Kidney tubule cell (primary cell): ENCODE measurements at regions not wholly inside any gene's neighbourhood (a gene's known extent, or its start where the extent isn't known, plus 50 kb on each side); places are given as distances from the start of the nearest gene placed in this dataset.
"Not testable (repeated sequence)": the region's sequence is repeated elsewhere in the genome, so short reads cannot be mapped to it uniquely, and the experiment has no call there.

ENCODE experiments used
- DNase-seq: peaks from one replicate; pipeline ENCODE4 v3.0.0-alpha.2; 2018; ENCODE audit warnings: low spot score

- no peak for DNase-seq
These were observed 703.4 kb upstream of the LINC00305 start for GRCh38 chr18:64852281-64852680.

- peak; percentile 23 for DNase-seq
These were observed 702.8 kb upstream of the LINC00305 start for GRCh38 chr18:64851726-64852125.

DNA sequence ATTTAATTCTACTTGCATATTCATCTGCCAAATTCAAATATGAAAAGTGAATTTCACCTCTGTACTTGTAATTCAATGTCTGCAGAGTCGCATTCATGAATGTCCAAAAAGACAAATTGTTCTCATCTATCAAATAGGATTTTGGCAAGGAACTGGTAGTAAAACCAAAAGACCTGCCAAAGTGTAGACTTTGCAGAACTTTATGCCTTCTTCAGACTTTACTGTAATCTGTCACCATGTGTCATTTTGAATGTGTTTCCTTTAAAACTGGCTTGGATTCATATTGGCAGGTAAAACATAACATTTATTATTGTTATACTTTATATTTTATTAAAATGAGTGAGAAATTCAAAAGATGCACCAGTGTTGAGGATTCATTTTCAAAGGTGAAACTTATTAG is 701.9 kb upstream of the LINC00305 start:
- DNase-seq, result no peak

DNA sequence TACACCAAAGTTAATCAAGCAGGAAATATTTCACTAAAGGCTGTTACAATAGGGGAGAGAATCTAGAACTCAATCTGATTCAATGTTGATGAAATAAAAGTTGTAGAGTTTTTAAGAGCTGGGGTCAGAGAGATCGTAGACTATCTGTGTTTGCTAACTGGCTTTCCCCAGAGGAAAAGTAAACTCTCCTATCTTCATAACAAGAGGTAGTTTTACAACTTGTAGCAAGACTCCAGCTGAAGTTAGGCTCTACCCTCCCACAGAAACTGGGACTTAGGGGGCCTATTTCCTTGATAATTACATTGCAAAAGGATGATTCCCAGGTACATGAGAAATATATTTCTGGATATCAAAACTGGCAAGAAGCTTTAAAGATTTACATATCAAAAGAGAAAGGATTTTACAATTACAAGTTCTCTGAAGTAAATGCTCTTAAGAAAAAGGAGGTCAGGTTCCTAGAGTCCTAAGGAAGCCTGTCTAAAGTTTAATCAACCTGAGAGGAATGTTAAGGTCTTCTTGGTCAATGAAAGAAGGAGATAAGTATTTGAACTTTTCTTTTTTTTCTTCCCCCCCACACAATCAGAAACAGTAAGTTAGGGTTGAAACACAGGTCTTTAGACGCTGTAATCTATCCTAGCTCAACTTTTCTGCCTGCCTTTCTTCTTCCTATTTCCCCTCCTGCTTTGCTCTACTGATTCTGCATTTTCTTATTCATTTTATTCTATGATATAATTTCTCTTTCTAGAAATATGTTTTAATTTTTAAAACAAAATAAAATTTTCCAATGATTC is 692.2 kb upstream of the LINC00305 start:
- no peak for DNase-seq

DNA sequence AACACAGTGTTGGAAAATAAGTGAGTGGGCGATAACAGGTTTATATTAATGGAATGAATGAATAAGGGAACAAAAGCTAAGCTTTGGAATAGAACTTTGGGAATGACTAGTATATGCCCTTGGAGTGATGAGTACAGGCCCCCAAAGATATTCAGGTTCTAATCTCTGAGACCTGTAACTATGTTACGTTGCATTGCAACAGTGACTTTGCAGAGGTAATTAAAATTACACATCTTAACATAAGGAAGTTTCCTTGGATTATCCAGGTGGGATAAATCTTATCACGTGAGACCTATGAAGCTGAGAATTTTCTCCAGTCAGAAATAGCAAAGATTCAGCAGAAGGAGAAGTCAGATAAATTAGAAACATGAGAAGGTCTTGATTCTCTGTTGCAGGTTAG is 661.5 kb upstream of the LINC00305 start:
- DNase-seq, result no peak

DNA sequence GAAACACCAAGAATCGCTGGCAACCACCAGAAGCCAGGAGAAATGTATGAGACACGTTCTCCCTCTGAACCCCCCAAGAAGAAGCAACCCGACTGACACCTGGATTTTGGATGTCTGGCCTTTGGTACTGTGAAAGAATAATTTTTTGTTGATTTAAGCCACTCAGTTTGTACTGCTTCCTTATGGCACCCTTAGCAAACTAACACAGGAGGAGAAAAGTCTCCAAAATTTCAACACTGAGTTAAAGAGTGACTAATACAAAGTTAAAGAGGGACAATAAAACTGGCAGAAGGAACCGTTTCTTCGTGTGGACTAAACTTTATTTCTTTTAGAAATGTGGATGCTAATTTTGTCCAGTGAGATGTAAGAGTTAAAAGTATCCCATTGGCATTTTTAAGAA is 660.9 kb upstream of the LINC00305 start:
- no peak for DNase-seq

DNA sequence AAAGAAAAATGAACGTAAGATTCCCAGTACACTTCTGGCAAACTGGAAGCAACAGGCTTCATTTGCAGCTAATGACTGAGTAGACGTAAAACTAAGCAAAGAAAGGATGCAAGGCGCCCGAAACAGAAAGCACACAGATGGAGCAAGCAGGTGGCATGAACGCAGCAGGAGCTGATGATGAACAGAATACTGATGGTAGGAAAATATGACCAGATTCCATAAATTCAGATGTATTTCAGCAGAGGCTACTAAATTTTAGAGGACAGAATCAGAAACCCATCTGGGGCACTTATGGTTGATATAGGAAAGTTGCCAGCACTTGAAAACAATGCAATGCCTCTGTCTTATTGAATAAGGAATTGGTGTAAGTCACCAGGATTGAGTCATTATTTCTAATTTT is 658.7 kb upstream of the LINC00305 start:
- no peak for DNase-seq

DNA sequence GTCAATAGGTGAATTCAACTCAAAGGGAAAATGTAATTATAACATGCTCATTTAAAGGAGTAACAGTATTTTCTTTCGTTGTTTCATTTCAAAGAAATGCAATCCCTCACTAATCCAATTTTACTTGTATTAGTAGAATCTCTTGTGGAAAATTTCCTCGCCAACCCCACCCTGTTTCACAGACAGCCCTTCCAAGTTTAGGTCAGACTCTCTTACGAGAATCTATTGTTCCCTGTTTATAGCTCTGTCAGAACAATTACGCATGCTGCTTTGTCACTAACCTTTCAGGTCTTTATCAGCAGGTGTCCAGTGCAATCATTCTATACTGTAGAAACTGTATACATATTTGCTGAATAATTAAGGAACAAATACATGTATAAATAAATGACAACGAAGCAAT is 657.8 kb upstream of the LINC00305 start:
- DNase-seq, result no peak

DNA sequence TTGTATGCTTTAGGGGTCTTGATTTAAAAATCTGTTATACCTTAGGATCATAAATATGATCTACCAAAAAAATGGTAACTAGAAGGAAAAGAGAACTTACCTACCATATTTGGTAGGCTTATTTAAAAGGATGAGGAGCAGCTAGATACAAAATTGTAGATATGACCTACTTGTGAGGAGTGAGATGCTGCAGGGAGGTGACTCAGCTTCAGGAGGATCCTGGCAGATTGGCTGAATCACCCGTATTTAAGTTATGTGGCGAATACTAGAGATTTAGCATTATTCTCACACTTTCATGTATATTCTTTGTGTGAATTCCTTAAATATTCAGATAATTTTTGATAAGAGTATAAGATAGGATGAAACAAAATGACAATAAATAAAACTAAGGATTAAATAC is 657.3 kb upstream of the LINC00305 start:
- no peak for DNase-seq

DNA sequence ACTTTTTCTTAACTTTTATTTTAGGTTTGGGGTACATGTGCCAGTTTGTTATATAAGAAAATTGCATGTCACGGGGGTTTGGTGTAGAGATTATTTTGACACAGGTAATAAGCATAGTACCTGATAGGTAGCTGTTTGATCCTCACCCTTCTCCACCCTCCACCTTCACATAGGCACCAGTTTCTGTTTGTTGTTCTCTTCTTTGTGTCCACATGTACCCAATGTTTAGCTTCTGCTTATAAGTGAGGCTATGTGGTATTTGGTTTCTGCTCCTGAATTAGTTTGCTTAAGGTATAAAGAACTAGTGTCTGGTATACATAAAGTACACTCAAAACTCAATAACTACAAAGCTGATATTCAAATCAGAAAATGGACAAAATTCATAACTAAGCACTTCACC is 654.6 kb upstream of the LINC00305 start:
- no peak for DNase-seq

DNA sequence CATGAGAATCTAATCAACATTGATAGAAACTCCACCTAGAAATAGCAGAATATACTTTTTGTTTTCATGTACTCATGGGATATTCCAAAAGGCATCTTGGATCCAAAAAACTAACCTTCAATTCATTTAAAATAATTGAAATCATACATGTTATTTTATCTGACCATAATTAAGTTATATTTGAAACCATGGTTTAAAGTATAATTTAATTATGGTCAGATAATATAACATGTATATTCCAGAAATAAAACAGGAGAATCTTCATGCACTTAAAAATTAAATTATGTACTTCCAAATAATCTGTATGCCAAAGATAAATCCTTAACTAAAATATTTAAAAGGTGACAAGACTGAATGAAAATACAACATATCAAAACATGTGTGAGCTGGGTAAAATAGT is 651.3 kb upstream of the LINC00305 start:
- DNase-seq, result no peak

DNA sequence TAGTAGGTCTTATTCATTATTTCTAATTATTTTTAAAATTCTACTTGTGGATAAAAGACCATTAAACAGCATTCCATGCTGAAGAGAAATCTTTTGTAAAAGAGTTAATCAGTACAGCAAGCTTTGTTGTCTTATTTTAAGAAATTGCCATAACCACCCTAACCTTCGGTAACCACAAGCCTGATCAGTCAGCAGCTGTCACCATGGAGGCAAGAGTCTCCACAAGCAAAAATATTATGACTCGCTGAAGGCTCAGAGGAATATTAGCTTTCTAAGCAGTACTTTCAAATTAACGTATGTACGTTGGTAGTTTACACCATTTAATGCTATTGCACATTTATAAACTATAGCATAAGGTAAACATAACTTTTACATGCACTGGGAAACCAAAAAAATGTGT is 650.5 kb upstream of the LINC00305 start:
- DNase-seq, result peak; percentile 48

GRCh38 chr18:64791236-64791635 is 642.3 kb upstream of the LINC00305 start:
- peak; percentile 52 for DNase-seq

DNA sequence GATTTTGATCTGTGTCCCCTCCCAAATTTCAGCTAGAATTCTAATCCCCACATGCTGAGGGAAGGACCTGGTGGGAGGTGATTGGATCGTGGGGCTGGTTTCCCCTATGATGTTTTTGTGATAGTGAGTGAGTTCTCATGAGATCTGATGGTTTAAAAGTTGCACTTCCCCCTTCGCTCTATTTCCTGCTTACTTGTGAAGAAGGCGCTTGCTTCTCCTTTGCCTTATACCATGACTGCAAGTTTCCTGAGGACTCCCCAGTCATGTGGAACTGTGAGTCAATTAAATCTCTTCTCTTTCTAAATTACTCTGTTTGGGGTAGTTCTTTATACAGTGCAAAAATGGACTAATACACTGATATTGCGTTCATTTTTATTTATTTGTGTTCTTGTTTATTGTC is 636.8 kb upstream of the LINC00305 start:
- no peak for DNase-seq

- DNase-seq, result no peak
These were observed 628.7 kb upstream of the LINC00305 start for GRCh38 chr18:64777556-64777955.

GRCh38 chr18:64765908-64766307 is 617.0 kb upstream of the LINC00305 start:
- no peak for DNase-seq

DNA sequence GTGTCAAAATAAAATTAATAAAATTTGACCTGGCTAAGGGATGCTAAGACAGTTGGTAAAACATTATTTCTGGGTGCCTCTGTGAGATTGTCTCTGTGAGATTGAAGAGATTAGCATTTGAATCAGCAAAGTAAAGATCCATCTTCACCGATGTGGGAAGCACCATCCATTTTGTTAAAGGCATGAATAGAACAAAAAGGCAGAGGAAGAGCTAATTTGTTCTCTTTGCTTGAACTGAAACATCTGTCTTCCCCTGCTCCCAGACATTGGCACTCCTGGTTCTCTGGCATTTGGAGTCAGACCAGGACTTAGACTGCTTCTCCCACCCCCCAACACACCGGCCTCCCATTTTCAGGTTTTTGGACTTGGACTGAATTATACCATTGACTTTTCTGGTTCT is 603.8 kb upstream of the LINC00305 start:
- DNase-seq, result no peak

- DNase-seq, result no peak
These were observed 601.0 kb upstream of the LINC00305 start for GRCh38 chr18:64749884-64750283.

DNA sequence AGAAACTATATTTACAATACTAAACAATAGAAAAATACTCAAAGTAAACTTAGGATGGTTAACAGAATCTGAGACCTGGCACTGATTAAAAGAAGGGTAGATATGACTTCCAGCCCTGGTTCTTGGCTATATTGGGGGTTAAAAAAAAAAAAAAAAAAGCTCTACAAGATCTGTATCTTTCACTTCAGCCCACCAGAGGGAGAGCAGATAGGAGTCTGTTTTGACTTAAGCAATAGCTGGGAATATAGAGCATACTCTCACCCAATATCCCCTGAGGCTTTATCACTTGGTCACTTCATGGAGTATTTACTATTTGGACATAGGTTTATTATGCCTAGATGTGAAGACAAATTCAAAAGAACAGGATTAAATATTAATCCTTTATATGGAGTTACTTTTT is 598.9 kb upstream of the LINC00305 start:
- no peak for DNase-seq

GRCh38 chr18:64742898-64743297 is 594.0 kb upstream of the LINC00305 start:
- DNase-seq, result no peak

GRCh38 chr18:64734063-64734462 is 585.2 kb upstream of the LINC00305 start:
- no peak for DNase-seq

DNA sequence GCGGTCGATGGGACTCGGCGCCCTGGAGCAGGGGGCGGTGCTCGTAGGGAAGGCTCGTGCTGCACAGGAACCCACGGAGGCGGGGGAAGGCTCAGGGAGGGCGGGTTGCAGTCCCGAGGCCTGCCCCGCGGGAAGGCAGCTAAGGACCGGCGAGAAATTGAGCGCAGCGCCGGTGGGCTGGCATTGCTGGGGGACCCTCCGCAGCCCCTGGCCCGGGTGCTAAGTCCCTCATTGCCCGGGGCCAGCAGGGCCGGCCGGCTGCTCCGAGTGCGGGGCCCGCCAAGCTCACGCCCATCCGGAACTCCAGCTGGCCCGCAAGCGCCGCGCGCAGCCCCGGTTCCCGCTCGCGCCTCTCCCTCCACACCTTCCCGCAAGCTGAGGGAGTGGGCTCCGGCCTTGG is 576.8 kb upstream of the LINC00305 start:
- DNase-seq, result not testable (repeated sequence)

DNA sequence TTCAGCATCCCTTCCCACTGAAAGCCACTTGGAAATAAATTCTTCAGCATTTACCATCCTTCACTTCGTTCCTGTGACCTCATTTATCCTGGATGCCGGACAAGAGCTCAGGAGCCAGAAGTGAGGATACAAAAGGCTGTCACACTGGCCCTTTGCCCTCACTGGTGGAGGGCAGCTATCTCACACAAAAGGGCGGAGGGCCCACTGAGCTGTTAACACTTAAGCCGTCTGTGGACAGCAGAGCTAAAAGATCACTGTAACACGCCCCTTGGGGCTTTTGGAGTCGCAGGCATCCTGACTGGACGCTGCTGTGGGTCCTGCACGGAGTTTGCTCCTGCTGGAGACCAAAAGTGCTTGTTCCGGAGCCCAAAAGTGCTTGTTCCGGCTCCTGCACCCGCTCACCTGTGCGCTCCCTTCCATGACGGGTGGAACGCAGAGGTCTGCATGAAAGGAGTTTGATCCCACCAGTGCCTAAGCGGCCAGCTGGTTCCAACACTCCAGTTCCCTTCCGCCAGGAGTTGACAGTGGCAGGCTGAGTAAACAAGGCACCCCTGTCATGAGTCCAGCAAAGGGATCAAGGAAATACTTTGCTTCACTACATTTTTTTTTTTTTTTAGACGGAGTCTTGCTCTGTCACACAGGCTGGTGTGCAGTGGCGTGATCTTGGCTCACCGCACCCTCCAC is 572.0 kb upstream of the LINC00305 start:
- DNase-seq, result no peak

DNA sequence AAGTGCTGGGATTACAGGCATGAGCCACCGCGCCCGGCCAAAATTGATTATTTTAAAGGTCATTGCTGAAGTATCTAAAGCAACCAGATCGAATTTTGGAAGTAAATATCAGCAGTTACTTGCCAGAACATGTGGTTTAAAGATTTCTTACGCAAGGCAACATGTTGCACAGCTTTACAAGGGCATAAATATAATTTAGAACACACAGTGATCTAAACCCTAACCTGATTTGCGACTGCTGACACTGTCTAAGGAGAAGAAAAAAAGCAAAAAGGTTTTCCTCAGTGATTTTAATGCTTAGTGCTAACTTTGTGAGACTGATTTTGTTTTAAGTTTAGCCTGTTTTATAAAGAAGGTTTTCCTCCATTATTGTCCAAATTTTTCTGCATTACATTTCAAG is 569.9 kb upstream of the LINC00305 start:
- no peak for DNase-seq
